CD4-positive, alpha-beta T cell (primary cell): ENCODE measurements at regions not wholly inside any gene's neighbourhood (a gene's known extent, or its start where the extent isn't known, plus 50 kb on each side); places are given as distances from the start of the nearest gene placed in this dataset.
"Not testable (repeated sequence)": the region's sequence is repeated elsewhere in the genome, so short reads cannot be mapped to it uniquely, and the experiment has no call there.

Source experiments
- ATAC-seq: fragments of 200-7000 bp; cut with Tn5 transposase; one replicate; pipeline ENCODE4 v1.10.0; 2022; ENCODE audit warnings: mild to moderate bottlenecking; ENCODE audit not compliant: poor library complexity
- CTCF ChIA-PET: fragments of 350-600 bp; sonication (Branson Sonifier 250); formaldehyde crosslinking; loops from one replicate; lab custom pipeline; 2021; ENCODE audit warnings: antibody characterized with exemption, inconsistent platforms; lab: Charles Lee
- POLR2A ChIA-PET: fragments of 350-600 bp; sonication (Branson Sonifier 250); formaldehyde crosslinking; loops from one replicate; lab custom pipeline; 2021; ENCODE audit warnings: antibody characterized with exemption, inconsistent platforms; lab: Charles Lee
- DNase-seq, 14 experiments: peaks; one replicate each; pipeline ENCODE4 v3.0.0-alpha.2; 2013 to 2020; ENCODE audit warnings: mixed read lengths in 2 of 14
- H3K27ac ChIP-seq, 2 donors: one replicate each; pipeline versions ENCODE4 v1.5.1 to v1.7.0; 2013; ENCODE audit warnings: low read length in 2 of 2, low read depth in 1 of 2, mild to moderate bottlenecking in 1 of 2
- H3K27me3 ChIP-seq, 2 experiments: 1 replicate in 1 of 2; 2 replicates in 1 of 2; pipeline versions ENCODE4 v1.6.1 to v1.7.0; 2013; ENCODE audit warnings: low read length in 2 of 2, control low read depth in 1 of 2, mild to moderate bottlenecking in 1 of 2, moderate library complexity in 1 of 2; ENCODE audit not compliant: insufficient read depth in 2 of 2, control insufficient read depth in 1 of 2
- H3K36me3 ChIP-seq: one replicate; pipeline ENCODE4 v1.6.1; 2013; ENCODE audit warnings: low read length, control low read depth; ENCODE audit not compliant: insufficient read depth
- H3K4me1 ChIP-seq: one replicate; pipeline ENCODE4 v1.6.1; 2013; ENCODE audit warnings: low read length, control low read depth; ENCODE audit not compliant: insufficient read depth
- H3K4me3 ChIP-seq: one replicate; pipeline ENCODE4 v1.5.1; 2013; ENCODE audit warnings: mild to moderate bottlenecking, low read length, moderate library complexity
- H3K9me3 ChIP-seq, 2 experiments: 1 replicate in 1 of 2; 2 replicates in 1 of 2; pipeline versions ENCODE4 v1.6.1 to v1.7.0; 2013; ENCODE audit warnings: low read length in 2 of 2, mild to moderate bottlenecking in 2 of 2, control low read depth in 1 of 2, moderate library complexity in 1 of 2; ENCODE audit not compliant: control insufficient read depth in 1 of 2, insufficient read depth in 1 of 2
- H3K27ac Mint-ChIP-seq: one replicate; pipeline ENCODE4 v1.8.0; 2020; ENCODE audit warnings: mixed read lengths
- H3K27me3 Mint-ChIP-seq: one replicate; pipeline ENCODE4 v1.8.0; 2021; ENCODE audit warnings: mixed read lengths
- H3K36me3 Mint-ChIP-seq: one replicate; pipeline ENCODE4 v1.8.0; 2021; ENCODE audit warnings: low read depth, mixed read lengths
- H3K4me1 Mint-ChIP-seq: one replicate; pipeline ENCODE4 v1.8.0; 2021; ENCODE audit warnings: low read depth, mixed read lengths
- H3K4me3 Mint-ChIP-seq: one replicate; pipeline ENCODE4 v1.8.0; 2020; ENCODE audit warnings: mild to moderate bottlenecking, mixed read lengths
- H3K9me3 Mint-ChIP-seq: one replicate; pipeline ENCODE4 v1.8.0; 2020; ENCODE audit warnings: mixed read lengths
- CTCF ChIP-seq: fragments of 200-600 bp; IDR thresholded peaks from one replicate; pipeline ENCODE4 v1.8.0; 2022; ENCODE audit warnings: antibody characterized with exemption, mild to moderate bottlenecking
- intact Hi-C, 2 experiments: fragments of 100-400 bp; cut with DNase I in 1 of 2; cut with micrococcal nuclease in 1 of 2; formaldehyde crosslinking; loops; one replicate each; pipeline versions ENCODE4 v1.15.1 to v1.9.0; 2023 to 2025; cut with DNase I, micrococcal nuclease

GRCh38 chr3:175940881-175941280 is 1081.7 kb downstream of the NAALADL2 start:
- Histone ChIP-seq H3K4me1 (no peaks in the 10 kb centered on the region), H3K27ac (no peak overlapping the region), H3K4me3 (no peak overlapping the region), H3K9me3 (peaks cover 8 to 25% of the 10 kb centered on the region in 2 experiments), H3K36me3 (no peaks in the 10 kb centered on the region), H3K27me3 (no peaks in the 10 kb centered on the region)
- DNase-seq: no peak
- Mint-ChIP-seq H3K4me3 (no peak overlapping the region), H3K4me1 (no peaks in the 10 kb centered on the region), H3K27ac (no peak overlapping the region), H3K27me3 (no peaks in the 10 kb centered on the region), H3K36me3 (no peaks in the 10 kb centered on the region), H3K9me3 (peaks cover 12% of the 10 kb centered on the region)
- intact Hi-C loops: no loop called here
- POLR2A ChIA-PET: no interaction called here
- CTCF ChIA-PET: no interaction called here
- no peak for TF ChIP-seq CTCF
- no peak for ATAC-seq

GRCh38 chr3:175940243-175940642 is 1081.1 kb downstream of the NAALADL2 start:
- Histone ChIP-seq H3K27ac (no peak overlapping the region), H3K4me1 (no peaks in the 10 kb centered on the region), H3K27me3 (no peaks in the 10 kb centered on the region), H3K4me3 (no peak overlapping the region), H3K9me3 (peaks cover 8 to 25% of the 10 kb centered on the region in 2 experiments), H3K36me3 (no peaks in the 10 kb centered on the region)
- H3K9me3 Mint-ChIP-seq: peaks cover 10% of the 10 kb centered on the region
- intact Hi-C loops: no loop called here
- ChIA-PET CTCF (no interaction called here), POLR2A (no interaction called here)
- ATAC-seq (no peak), DNase-seq (no peak)
- no peak overlapping the region for H3K4me3 Mint-ChIP-seq
- H3K27ac Mint-ChIP-seq: no peak overlapping the region
- H3K36me3 Mint-ChIP-seq: no peaks in the 10 kb centered on the region
- TF ChIP-seq CTCF: no peak
- no peaks in the 10 kb centered on the region for H3K27me3 Mint-ChIP-seq
- no peaks in the 10 kb centered on the region for H3K4me1 Mint-ChIP-seq

GRCh38 chr3:175937367-175937766 is 1078.2 kb downstream of the NAALADL2 start:
- ATAC-seq, intact Hi-C loops, DNase-seq, H3K4me3 Mint-ChIP-seq, H3K27ac ChIP-seq, H3K27ac Mint-ChIP-seq, H3K4me3 ChIP-seq, POLR2A ChIA-PET, H3K4me1 ChIP-seq, H3K27me3 ChIP-seq, CTCF ChIA-PET, H3K36me3 ChIP-seq, H3K27me3 Mint-ChIP-seq, H3K4me1 Mint-ChIP-seq, H3K36me3 Mint-ChIP-seq: not testable (repeated sequence)
- peaks cover 12% of the 10 kb centered on the region for H3K9me3 Mint-ChIP-seq
- peaks cover 8 to 25% of the 10 kb centered on the region in 2 experiments for H3K9me3 ChIP-seq

GRCh38 chr3:175932586-175932985 is 1073.5 kb downstream of the NAALADL2 start:
- ChIA-PET POLR2A (no interaction called here), CTCF (no interaction called here)
- intact Hi-C loops: no loop called here
- ATAC-seq: no peak
- DNase-seq: no peak
- Histone ChIP-seq H3K4me1 (no peaks in the 10 kb centered on the region), H3K27ac (no peak overlapping the region), H3K9me3 (peaks cover 0 to 11% of the 10 kb centered on the region in 2 experiments), H3K36me3 (no peaks in the 10 kb centered on the region), H3K27me3 (no peaks in the 10 kb centered on the region), H3K4me3 (no peak overlapping the region)
- peaks cover 16% of the 10 kb centered on the region for H3K9me3 Mint-ChIP-seq
- no peaks in the 10 kb centered on the region for H3K36me3 Mint-ChIP-seq
- no peak for TF ChIP-seq CTCF
- no peaks in the 10 kb centered on the region for H3K4me1 Mint-ChIP-seq
- H3K27ac Mint-ChIP-seq: no peak overlapping the region
- H3K4me3 Mint-ChIP-seq: no peak overlapping the region
- no peaks in the 10 kb centered on the region for H3K27me3 Mint-ChIP-seq
